Loucy (cell line): ENCODE measurements at regions not wholly inside any gene's neighbourhood (a gene's known extent, or its start where the extent isn't known, plus 50 kb on each side); places are given as distances from the start of the nearest gene placed in this dataset.

Source experiments
- H2AFZ ChIP-seq: fragments of 200-600 bp; sonication (generic); 2 replicates; pipeline ENCODE4 v1.6.0; 2016; ENCODE audit warnings: antibody characterized with exemption, mild to moderate bottlenecking, low read length, moderate library complexity
- H3F3A ChIP-seq: fragments of 200-600 bp; 2 replicates; pipeline ENCODE4 v1.6.0; 2016; ENCODE audit warnings: antibody characterized with exemption, low read depth, mild to moderate bottlenecking
- H3K27me3 ChIP-seq: fragments of 200-600 bp; sonication (generic); 2 replicates; pipeline ENCODE4 v1.6.1; 2014; ENCODE audit warnings: low read length, mild to moderate bottlenecking; ENCODE audit not compliant: insufficient read depth, poor library complexity, severe bottlenecking
- H3K36me3 ChIP-seq: fragments of 200-600 bp; sonication (generic); 2 replicates; pipeline ENCODE4 v1.6.1; 2016; ENCODE audit warnings: low read length; ENCODE audit not compliant: insufficient read depth
- H3K4me1 ChIP-seq: fragments of 200-600 bp; sonication (generic); 2 replicates; pipeline ENCODE4 v1.5.1; 2014; ENCODE audit warnings: low read length, mild to moderate bottlenecking; ENCODE audit not compliant: insufficient read depth, poor library complexity, severe bottlenecking
- H3K4me2 ChIP-seq: fragments of 200-600 bp; sonication (generic); 2 replicates; pipeline ENCODE4 v1.6.0; 2014; ENCODE audit warnings: antibody characterized with exemption, low read length, low read depth, mild to moderate bottlenecking; ENCODE audit not compliant: poor library complexity, severe bottlenecking
- H3K4me3 ChIP-seq: fragments of 200-600 bp; sonication (generic); 2 replicates; pipeline ENCODE4 v1.5.1; 2014; ENCODE audit warnings: low read length, mild to moderate bottlenecking, mixed read lengths; ENCODE audit not compliant: poor library complexity, severe bottlenecking
- H3K79me2 ChIP-seq: fragments of 200-600 bp; sonication (generic); 2 replicates; pipeline ENCODE4 v1.6.1; 2014; ENCODE audit warnings: low read length; ENCODE audit not compliant: insufficient read depth
- H3K9ac ChIP-seq: fragments of 200-600 bp; sonication (generic); 2 replicates; pipeline ENCODE4 v1.6.0; 2014; ENCODE audit warnings: mild to moderate bottlenecking, low read depth, low read length, moderate library complexity; ENCODE audit not compliant: poor library complexity, severe bottlenecking
- H3K9me2 ChIP-seq: fragments of 200-600 bp; sonication (generic); replicated peaks from 2 replicates; pipeline ENCODE4 v1.6.1; 2016; ENCODE audit warnings: low read depth, low read length, mixed read lengths
- H3K9me3 ChIP-seq: fragments of 200-600 bp; sonication (generic); 2 replicates; pipeline ENCODE4 v1.6.1; 2014; ENCODE audit warnings: mild to moderate bottlenecking, antibody characterized with exemption, low read length, low read depth; ENCODE audit not compliant: insufficient read depth
- H4K20me1 ChIP-seq: fragments of 200-600 bp; sonication (generic); 2 replicates; pipeline ENCODE4 v1.6.0; 2014; ENCODE audit warnings: antibody characterized with exemption, low read length, mild to moderate bottlenecking; ENCODE audit not compliant: insufficient read depth, poor library complexity, severe bottlenecking
- CTCF ChIP-seq: fragments of 200-600 bp; sonication (generic); conservative IDR thresholded peaks from 2 replicates; pipeline ENCODE4 v1.5.1; 2014; ENCODE audit warnings: mild to moderate bottlenecking, antibody characterized with exemption, low read length
- EZH2phosphoT487 ChIP-seq: fragments of 200-600 bp; IDR thresholded peaks from 2 replicates; pipeline ENCODE4 v1.6.1; 2018; ENCODE audit warnings: antibody characterized with exemption, mild to moderate bottlenecking, moderate library complexity, borderline replicate concordance

- Histone ChIP-seq H3K36me3 (no peaks in the 10 kb centered on the region), H2AFZ (no peak overlapping the region), H3K9me3 (peaks cover 3% of the 10 kb centered on the region; the same call in 1 of the 2 replicates), H3F3A (peaks cover 7% of the 10 kb centered on the region; the same call in 1 of the 2 replicates), H3K9ac (no peak overlapping the region), H3K4me2 (no peak overlapping the region), H4K20me1 (no peaks in the 10 kb centered on the region), H3K4me3 (no peak overlapping the region), H3K4me1 (peaks cover 15% of the 10 kb centered on the region), H3K9me2 (no peaks in the 10 kb centered on the region), H3K27me3 (no peaks in the 10 kb centered on the region), H3K79me2 (no peaks in the 10 kb centered on the region)
- TF ChIP-seq CTCF, result no peak
- TF ChIP-seq EZH2phosphoT487, result no peak
Measured at GRCh38 chrX:40182095-40182494, 84.3 kb upstream of the BCOR start.

GRCh38 chrX:40179283-40179682, 81.5 kb upstream of the BCOR start:
- no peaks in the 10 kb centered on the region for H3K9me3 ChIP-seq
- no peak for TF ChIP-seq EZH2phosphoT487
- TF ChIP-seq CTCF, result no peak
- no peak overlapping the region for H3K4me2 ChIP-seq
- no peak overlapping the region for H3K9ac ChIP-seq
- H3K4me3 ChIP-seq, result no peak overlapping the region
- no peaks in the 10 kb centered on the region for H3K36me3 ChIP-seq
- H3K9me2 ChIP-seq, result no peaks in the 10 kb centered on the region
- no peaks in the 10 kb centered on the region for H4K20me1 ChIP-seq
- no peaks in the 10 kb centered on the region for H3K27me3 ChIP-seq
- peaks cover 6% of the 10 kb centered on the region; the same call in 1 of the 2 replicates for H3K79me2 ChIP-seq
- peaks cover 16% of the 10 kb centered on the region for H3K4me1 ChIP-seq
- H3F3A ChIP-seq, result peaks cover 7% of the 10 kb centered on the region; the same call in 1 of the 2 replicates
- no peak overlapping the region for H2AFZ ChIP-seq

GRCh38 chrX:40177942-40178715, 80.4 kb upstream of the BCOR start:
- Histone ChIP-seq H3K4me2 (peak overlapping the region; percentile 84), H2AFZ (no peak overlapping the region)
- TF ChIP-seq CTCF (no peak), EZH2phosphoT487 (no peak)

More at GRCh38 chrX:40177942-40178715, 80.4 kb upstream of the BCOR start:
- H3K9me3 ChIP-seq, result no peaks in the 10 kb centered on the region
- no peaks in the 10 kb centered on the region for H3K36me3 ChIP-seq
- peak overlapping the region; percentile 90 for H3K4me3 ChIP-seq
- no peaks in the 10 kb centered on the region for H3K27me3 ChIP-seq
- peaks cover 17% of the 10 kb centered on the region; the same call in 1 of the 2 replicates for H3K79me2 ChIP-seq
- peak overlapping the region; percentile 100 for H3K9ac ChIP-seq
- H3K9me2 ChIP-seq, result no peaks in the 10 kb centered on the region
- no peaks in the 10 kb centered on the region for H4K20me1 ChIP-seq
- peaks cover 22% of the 10 kb centered on the region for H3K4me1 ChIP-seq
- peaks cover 7% of the 10 kb centered on the region; the same call in 1 of the 2 replicates for H3F3A ChIP-seq
